NT2/D1 (cell line): ENCODE measurements at regions not wholly inside any gene's neighbourhood (a gene's known extent, or its start where the extent isn't known, plus 50 kb on each side); places are given as distances from the start of the nearest gene placed in this dataset.

Experiments used
- YY1 ChIP-seq: IDR thresholded peaks from 2 replicates; pipeline ENCODE4 v1.6.1; 2011; ENCODE audit not compliant: insufficient read length, insufficient read depth
- ZNF274 ChIP-seq: IDR thresholded peaks from 2 replicates; pipeline ENCODE4 v1.6.1; 2011; ENCODE audit warnings: mild to moderate bottlenecking, low read depth, low read length

DNA sequence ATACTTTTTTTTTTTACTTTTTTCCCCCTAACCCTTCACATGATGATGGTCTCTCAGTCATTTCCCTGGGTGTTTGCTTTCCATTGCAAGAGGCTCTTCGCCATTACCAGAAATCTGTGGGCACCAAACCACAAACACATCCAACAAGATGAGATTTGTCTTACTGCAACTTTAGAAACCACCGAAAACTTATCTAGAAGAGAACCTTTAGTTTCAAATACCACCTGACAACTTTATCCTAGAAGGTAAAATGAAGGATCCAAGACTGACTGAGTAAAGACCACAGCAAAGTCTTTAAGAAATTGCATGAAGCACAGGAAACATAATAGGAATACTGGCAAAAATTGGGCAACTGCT is 363.3 kb upstream of the MBL2 start:
- TF ChIP-seq ZNF274 = no peak
- no peak for TF ChIP-seq YY1
